ENCODE measurements at regions not wholly inside any gene's neighbourhood (a gene's known extent, or its start where the extent isn't known, plus 50 kb on each side); places are given as distances from the start of the nearest gene placed in this dataset.

DNA sequence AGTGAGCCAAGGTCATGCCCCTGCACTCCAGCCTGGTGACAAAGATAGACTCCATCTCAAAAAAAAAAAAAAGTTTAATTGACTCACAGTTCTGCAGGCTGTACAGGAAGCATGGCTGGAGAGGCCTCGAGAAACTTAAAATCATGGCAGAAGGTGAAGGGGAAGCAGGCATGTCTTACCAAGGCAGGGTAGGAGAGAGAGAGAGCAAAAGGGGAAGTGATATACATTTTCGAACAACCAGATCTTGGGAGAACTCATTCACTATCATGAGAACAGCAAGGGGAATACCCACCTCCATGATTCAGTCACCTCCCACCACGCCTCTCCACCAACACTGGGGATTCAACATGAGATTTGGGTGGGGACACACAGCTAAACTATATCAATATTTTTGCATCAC is 315.2 kb upstream of the HTR2C start:
- TF ChIP-seq TAF1 (IDR thresholded peaks at IDR 0.05; ENCODE audit: low read depth, low read length): no peak
- TF ChIP-seq, protein P1, sequence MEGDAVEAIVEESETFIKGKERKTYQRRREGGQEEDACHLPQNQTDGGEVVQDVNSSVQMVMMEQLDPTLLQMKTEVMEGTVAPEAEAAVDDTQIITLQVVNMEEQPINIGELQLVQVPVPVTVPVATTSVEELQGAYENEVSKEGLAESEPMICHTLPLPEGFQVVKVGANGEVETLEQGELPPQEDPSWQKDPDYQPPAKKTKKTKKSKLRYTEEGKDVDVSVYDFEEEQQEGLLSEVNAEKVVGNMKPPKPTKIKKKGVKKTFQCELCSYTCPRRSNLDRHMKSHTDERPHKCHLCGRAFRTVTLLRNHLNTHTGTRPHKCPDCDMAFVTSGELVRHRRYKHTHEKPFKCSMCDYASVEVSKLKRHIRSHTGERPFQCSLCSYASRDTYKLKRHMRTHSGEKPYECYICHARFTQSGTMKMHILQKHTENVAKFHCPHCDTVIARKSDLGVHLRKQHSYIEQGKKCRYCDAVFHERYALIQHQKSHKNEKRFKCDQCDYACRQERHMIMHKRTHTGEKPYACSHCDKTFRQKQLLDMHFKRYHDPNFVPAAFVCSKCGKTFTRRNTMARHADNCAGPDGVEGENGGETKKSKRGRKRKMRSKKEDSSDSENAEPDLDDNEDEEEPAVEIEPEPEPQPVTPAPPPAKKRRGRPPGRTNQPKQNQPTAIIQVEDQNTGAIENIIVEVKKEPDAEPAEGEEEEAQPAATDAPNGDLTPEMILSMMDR (IDR thresholded peaks at IDR 0.05; ENCODE audit: control extremely low read depth in 1 of 3, insufficient read depth in 1 of 3, low read depth in 1 of 3, low read length in 3 of 3): no peak
- no peak for TF ChIP-seq EP300 (IDR thresholded peaks at IDR 0.05; ENCODE audit: borderline replicate concordance in 1 of 2, low read depth in 2 of 2, low read length in 2 of 2)
- TF ChIP-seq, protein P2, sequence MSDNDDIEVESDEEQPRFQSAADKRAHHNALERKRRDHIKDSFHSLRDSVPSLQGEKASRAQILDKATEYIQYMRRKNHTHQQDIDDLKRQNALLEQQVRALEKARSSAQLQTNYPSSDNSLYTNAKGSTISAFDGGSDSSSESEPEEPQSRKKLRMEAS (IDR thresholded peaks at IDR 0.05): no peak
- TF ChIP-seq POLR2A (IDR thresholded peaks at IDR 0.05; ENCODE audit: control extremely low read depth in 1 of 2, low read depth in 2 of 2, low read length in 2 of 2): no peak
- TF ChIP-seq RFX5 (IDR thresholded peaks at IDR 0.05; ENCODE audit: borderline replicate concordance, low read depth, low read length): no peak
- no peak for TF ChIP-seq TBP (IDR thresholded peaks at IDR 0.05; ENCODE audit: low read depth, low read length)
- TF ChIP-seq FOSL1 (IDR thresholded peaks at IDR 0.05; ENCODE audit: insufficient read depth, low read depth, low read length): no peak
